ENCODE measurements at regions not wholly inside any gene's neighbourhood (a gene's known extent, or its start where the extent isn't known, plus 50 kb on each side); places are given as distances from the start of the nearest gene placed in this dataset.

- TF ChIP-seq CTCF (IDR thresholded peaks at IDR 0.05) (no peak), ZFX (IDR thresholded peaks at IDR 0.05; ENCODE audit: borderline replicate concordance) (no peak)
Measured at GRCh38 chr14:85079842-85080730, 449.9 kb upstream of the FLRT2 start.

All from 22Rv1 (cell line).